H9 (cell line): ENCODE measurements at regions not wholly inside any gene's neighbourhood (a gene's known extent, or its start where the extent isn't known, plus 50 kb on each side); places are given as distances from the start of the nearest gene placed in this dataset.
A peak's percentile ranks its signal among the peaks of the same experiment; 100 is the strongest.

Source experiments
- DNase-seq: peaks from one replicate; pipeline ENCODE4 v3.0.0-alpha.2; 2017
- H2AFZ ChIP-seq: one replicate; pipeline ENCODE4 v1.6.1; 2013; ENCODE audit warnings: mild to moderate bottlenecking, low read length, control low read depth, moderate library complexity
- H2AK5ac ChIP-seq: 2 replicates; pipeline ENCODE4 v1.6.1; 2013; ENCODE audit warnings: low read length, control low read depth, mixed read lengths; ENCODE audit not compliant: insufficient read length
- H2BK120ac ChIP-seq: one replicate; pipeline ENCODE4 v1.6.1; 2013; ENCODE audit warnings: low read depth, mild to moderate bottlenecking, low read length, control low read depth, inconsistent platforms; ENCODE audit not compliant: poor library complexity, severe bottlenecking
- H2BK12ac ChIP-seq: 2 replicates; pipeline ENCODE4 v1.6.1; 2013; ENCODE audit warnings: low read length, control low read depth, mixed read lengths, low read depth; ENCODE audit not compliant: insufficient read length
- H2BK15ac ChIP-seq: 2 replicates; pipeline ENCODE4 v1.6.1; 2013; ENCODE audit warnings: low read depth, low read length, control low read depth
- H2BK20ac ChIP-seq: one replicate; pipeline ENCODE4 v1.6.1; 2013; ENCODE audit warnings: low read depth, mild to moderate bottlenecking, low read length, control low read depth, inconsistent platforms; ENCODE audit not compliant: poor library complexity, severe bottlenecking
- H2BK5ac ChIP-seq: 2 replicates; pipeline ENCODE4 v1.6.1; 2013; ENCODE audit warnings: low read length, control low read depth, mixed read lengths; ENCODE audit not compliant: insufficient read length
- H3K14ac ChIP-seq: 2 replicates; pipeline ENCODE4 v1.6.1; 2013; ENCODE audit warnings: low read length, control low read depth; ENCODE audit not compliant: insufficient read depth
- H3K18ac ChIP-seq: 2 replicates; pipeline ENCODE4 v1.6.1; 2013; ENCODE audit warnings: low read depth, mild to moderate bottlenecking, mixed read lengths, low read length, control low read depth; ENCODE audit not compliant: insufficient read length
- H3K23ac ChIP-seq: 2 replicates; pipeline ENCODE4 v1.6.1; 2013; ENCODE audit warnings: low read length, control low read depth, mixed read lengths, low read depth; ENCODE audit not compliant: insufficient read length
- H3K23me2 ChIP-seq: 2 replicates; pipeline ENCODE4 v1.6.1; 2013; ENCODE audit warnings: low read depth, mild to moderate bottlenecking, mixed read lengths, low read length, control low read depth; ENCODE audit not compliant: insufficient read length, poor library complexity, severe bottlenecking
- H3K27ac ChIP-seq: 2 replicates; pipeline ENCODE4 v1.5.1; 2013; ENCODE audit warnings: low read length, control low read depth, mixed read lengths, low read depth; ENCODE audit not compliant: insufficient read length
- H3K27me3 ChIP-seq: 2 replicates; pipeline ENCODE4 v1.6.1; 2013; ENCODE audit warnings: low read length, control low read depth, inconsistent platforms; ENCODE audit not compliant: insufficient read depth
- H3K4ac ChIP-seq: 2 replicates; pipeline ENCODE4 v1.6.1; 2013; ENCODE audit warnings: low read depth, mild to moderate bottlenecking, control low read depth, inconsistent platforms, low read length, moderate library complexity
- H3K4me1 ChIP-seq: 2 replicates; pipeline ENCODE4 v1.6.1; 2013; ENCODE audit warnings: low read length, control low read depth, inconsistent platforms; ENCODE audit not compliant: insufficient read depth
- H3K4me2 ChIP-seq: 2 replicates; pipeline ENCODE4 v1.6.1; 2013; ENCODE audit warnings: low read length, control low read depth, mixed read lengths; ENCODE audit not compliant: insufficient read length, insufficient read depth
- H3K56ac ChIP-seq: 2 replicates; pipeline ENCODE4 v1.6.1; 2013; ENCODE audit warnings: low read depth, mild to moderate bottlenecking, mixed read lengths, low read length, control low read depth; ENCODE audit not compliant: insufficient read length
- H3K79me1 ChIP-seq: 2 replicates; pipeline ENCODE4 v1.6.1; 2013; ENCODE audit warnings: low read depth, mild to moderate bottlenecking, moderate library complexity, low read length, control low read depth, inconsistent platforms; ENCODE audit not compliant: insufficient read depth, poor library complexity, severe bottlenecking
- H3K79me2 ChIP-seq: 2 replicates; pipeline ENCODE4 v1.6.1; 2013; ENCODE audit warnings: low read length, control low read depth, inconsistent platforms; ENCODE audit not compliant: insufficient read depth
- H3K9ac ChIP-seq: 2 replicates; pipeline ENCODE4 v1.6.1; 2013; ENCODE audit warnings: low read length, control low read depth, mixed read lengths; ENCODE audit not compliant: insufficient read length; ENCODE audit errors: extremely low read depth
- H3K9me3 ChIP-seq: one replicate; pipeline ENCODE4 v1.6.1; 2013; ENCODE audit warnings: low read depth, low read length, inconsistent platforms; ENCODE audit not compliant: control insufficient read depth
- H3T11ph ChIP-seq: one replicate; pipeline ENCODE4 v1.6.1; 2013; ENCODE audit warnings: mild to moderate bottlenecking, low read length, control low read depth, inconsistent platforms
- H4K20me1 ChIP-seq: one replicate; pipeline ENCODE4 v1.6.1; 2013; ENCODE audit not compliant: control insufficient read depth, insufficient read length, insufficient read depth
- H4K5ac ChIP-seq: 2 replicates; pipeline ENCODE4 v1.6.1; 2013; ENCODE audit warnings: low read depth, mild to moderate bottlenecking, mixed read lengths, low read length, control low read depth; ENCODE audit not compliant: insufficient read length
- H4K8ac ChIP-seq: replicated peaks from 2 replicates; pipeline ENCODE4 v1.6.1; 2013; ENCODE audit warnings: low read length, control low read depth, mixed read lengths, low read depth; ENCODE audit not compliant: insufficient read length
- H4K91ac ChIP-seq: 2 replicates; pipeline ENCODE4 v1.6.1; 2013; ENCODE audit warnings: low read depth, mild to moderate bottlenecking, moderate library complexity, mixed read lengths, low read length, control low read depth; ENCODE audit not compliant: insufficient read length
- H3K27ac Mint-ChIP-seq, 3 experiments: 2 replicates in 2 of 3; 3 replicates in 1 of 3; pipeline ENCODE4 v1.8.0; 2020 to 2021; ENCODE audit warnings: mixed read lengths in 3 of 3, mild to moderate bottlenecking in 1 of 3, moderate library complexity in 1 of 3
- H3K27me3 Mint-ChIP-seq: 2 replicates; pipeline ENCODE4 v1.8.0; 2021; ENCODE audit warnings: low read depth, mild to moderate bottlenecking, moderate library complexity, mixed read lengths
- H3K36me3 Mint-ChIP-seq, 3 experiments: 2 replicates in 2 of 3; 3 replicates in 1 of 3; pipeline ENCODE4 v1.8.0; 2020 to 2021; ENCODE audit warnings: low read depth in 3 of 3, mixed read lengths in 3 of 3; ENCODE audit not compliant: insufficient read depth in 1 of 3
- H3K4me1 Mint-ChIP-seq, 2 experiments: 2 replicates each; pipeline ENCODE4 v1.8.0; 2020; ENCODE audit warnings: mixed read lengths in 2 of 2
- H3K4me3 Mint-ChIP-seq, 2 experiments: 2 replicates in 1 of 2; 3 replicates in 1 of 2; pipeline ENCODE4 v1.8.0; 2020 to 2021; ENCODE audit warnings: mild to moderate bottlenecking in 2 of 2, mixed read lengths in 2 of 2, moderate library complexity in 1 of 2
- H3K9me3 Mint-ChIP-seq, 2 experiments: 2 replicates in 1 of 2; 3 replicates in 1 of 2; pipeline ENCODE4 v1.8.0; 2020; ENCODE audit warnings: mild to moderate bottlenecking in 2 of 2, mixed read lengths in 2 of 2, moderate library complexity in 1 of 2
- CTCF ChIP-seq: fragments of 200-600 bp; sonication (generic); conservative IDR thresholded peaks from 3 replicates; pipeline ENCODE4 v1.8.0; 2021; ENCODE audit warnings: antibody characterized with exemption, mild to moderate bottlenecking
- WGBS: extraction: QIAGEN DNeasy Blood & Tissue Kit; methylation state at CpG from one replicate; pipeline ENCODE4 v1.1.7; 2013; ENCODE audit warnings: missing lambda C conversion rate, low lambda C conversion rate, mixed read lengths; ENCODE audit not compliant: insufficient read length; ENCODE audit errors: extremely low coverage; 5-methylcytosine and 5-hydroxymethylcytosine counted together

DNA sequence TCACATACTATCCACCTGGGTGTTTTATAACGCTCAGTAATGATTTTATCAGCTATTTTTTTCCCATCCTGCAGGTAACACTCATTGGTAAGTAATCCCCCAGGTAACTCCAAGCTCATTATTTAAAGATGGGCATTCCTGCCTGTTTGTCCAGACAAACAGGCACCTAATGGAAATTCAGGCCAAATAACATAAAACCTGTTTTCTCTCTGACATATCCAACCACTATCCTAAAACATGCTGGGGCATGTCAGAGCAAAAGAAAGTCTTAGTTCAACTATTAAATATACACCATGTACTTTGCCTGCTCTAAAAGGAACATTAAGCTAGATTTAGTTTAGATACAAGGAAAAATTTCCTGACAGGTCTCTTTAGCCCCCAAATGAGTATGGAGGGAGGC lies 987.7 kb downstream of the TTLL7 start:
- Mint-ChIP-seq H3K4me3 (no peak overlapping the region), H3K36me3 (peaks cover 0 to 6% (median 5%) of the 10 kb centered on the region in 3 experiments; a peak in 3 of 7 replicates), H3K4me1 (peaks cover 15 to 19% of the 10 kb centered on the region in 2 experiments), H3K27me3 (no peaks in the 10 kb centered on the region), H3K27ac (peak overlapping the region in 1 of 3 experiments; percentile 58; a peak in 1 of 7 replicates), H3K9me3 (peaks cover 0 to 2% of the 10 kb centered on the region in 2 experiments; a peak in 1 of 5 replicates)
- Histone ChIP-seq H3K9me3 (no peaks in the 10 kb centered on the region), H2BK120ac (no peak overlapping the region), H3K79me1 (no peaks in the 10 kb centered on the region), H3K4me1 (peaks cover 4% of the 10 kb centered on the region; the same call in 1 of the 2 replicates), H3K4ac (no peak overlapping the region), H2BK5ac (no peak overlapping the region), H3K56ac (no peak overlapping the region), H3K9ac (no peak overlapping the region), H3K23me2 (no peaks in the 10 kb centered on the region), H4K20me1 (no peaks in the 10 kb centered on the region), H3K79me2 (no peaks in the 10 kb centered on the region), H3K4me2 (no peak overlapping the region), H2AFZ (no peak overlapping the region), H3K14ac (no peak overlapping the region), H2BK15ac (no peak overlapping the region), H2BK12ac (no peak overlapping the region), H3K27me3 (no peaks in the 10 kb centered on the region), H2AK5ac (no peak overlapping the region), H3K18ac (no peak overlapping the region), H2BK20ac (no peak overlapping the region), H4K91ac (no peak overlapping the region), H3K27ac (no peak overlapping the region), H3K23ac (no peak overlapping the region), H4K8ac (no peak overlapping the region), H3T11ph (no peak overlapping the region), H4K5ac (no peak overlapping the region)
- DNase-seq = no peak
- no peak for TF ChIP-seq CTCF
- no CpG with 5 or more reads among the region's 1 CpG for WGBS
